C4-2B (cell line): ENCODE measurements at regions not wholly inside any gene's neighbourhood (a gene's known extent, or its start where the extent isn't known, plus 50 kb on each side); places are given as distances from the start of the nearest gene placed in this dataset.

Source experiments
- H3K27ac ChIP-seq: fragments of 450-650 bp; 2 replicates; pipeline ENCODE4 v1.5.1; 2017
- ZFX ChIP-seq: fragments of 450-650 bp; IDR thresholded peaks from 2 replicates; pipeline ENCODE4 v1.6.1; 2017
- TF ChIP-seq, protein P1 (sequence below): fragments of 450-650 bp; conservative IDR thresholded peaks from 2 replicates; pipeline ENCODE4 v1.5.1; 2017; ENCODE audit warnings: mild to moderate bottlenecking

DNA sequence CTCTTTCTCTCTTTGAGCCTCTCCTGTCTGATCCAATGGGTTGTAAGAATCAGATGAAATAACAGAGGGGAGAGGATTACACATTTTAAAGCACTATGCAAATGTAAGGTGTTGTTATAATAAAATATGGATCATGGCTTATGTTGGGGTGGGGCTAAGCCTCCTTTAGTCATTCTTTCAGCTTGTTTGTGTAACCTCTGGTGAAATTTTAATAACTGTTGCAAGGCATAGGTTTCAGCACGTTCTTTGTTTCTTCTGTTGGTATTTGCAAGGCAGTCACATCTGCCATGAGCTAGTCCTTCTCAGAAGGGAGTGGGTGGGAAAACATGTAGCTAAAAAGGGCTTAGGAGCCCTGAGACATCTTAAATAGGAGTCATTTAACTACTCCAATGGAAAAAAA lies 74.8 kb upstream of the FRMD6 start:
- no peak overlapping the region for H3K27ac ChIP-seq
- TF ChIP-seq, protein P1, sequence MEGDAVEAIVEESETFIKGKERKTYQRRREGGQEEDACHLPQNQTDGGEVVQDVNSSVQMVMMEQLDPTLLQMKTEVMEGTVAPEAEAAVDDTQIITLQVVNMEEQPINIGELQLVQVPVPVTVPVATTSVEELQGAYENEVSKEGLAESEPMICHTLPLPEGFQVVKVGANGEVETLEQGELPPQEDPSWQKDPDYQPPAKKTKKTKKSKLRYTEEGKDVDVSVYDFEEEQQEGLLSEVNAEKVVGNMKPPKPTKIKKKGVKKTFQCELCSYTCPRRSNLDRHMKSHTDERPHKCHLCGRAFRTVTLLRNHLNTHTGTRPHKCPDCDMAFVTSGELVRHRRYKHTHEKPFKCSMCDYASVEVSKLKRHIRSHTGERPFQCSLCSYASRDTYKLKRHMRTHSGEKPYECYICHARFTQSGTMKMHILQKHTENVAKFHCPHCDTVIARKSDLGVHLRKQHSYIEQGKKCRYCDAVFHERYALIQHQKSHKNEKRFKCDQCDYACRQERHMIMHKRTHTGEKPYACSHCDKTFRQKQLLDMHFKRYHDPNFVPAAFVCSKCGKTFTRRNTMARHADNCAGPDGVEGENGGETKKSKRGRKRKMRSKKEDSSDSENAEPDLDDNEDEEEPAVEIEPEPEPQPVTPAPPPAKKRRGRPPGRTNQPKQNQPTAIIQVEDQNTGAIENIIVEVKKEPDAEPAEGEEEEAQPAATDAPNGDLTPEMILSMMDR: no peak
- no peak for TF ChIP-seq ZFX

DNA sequence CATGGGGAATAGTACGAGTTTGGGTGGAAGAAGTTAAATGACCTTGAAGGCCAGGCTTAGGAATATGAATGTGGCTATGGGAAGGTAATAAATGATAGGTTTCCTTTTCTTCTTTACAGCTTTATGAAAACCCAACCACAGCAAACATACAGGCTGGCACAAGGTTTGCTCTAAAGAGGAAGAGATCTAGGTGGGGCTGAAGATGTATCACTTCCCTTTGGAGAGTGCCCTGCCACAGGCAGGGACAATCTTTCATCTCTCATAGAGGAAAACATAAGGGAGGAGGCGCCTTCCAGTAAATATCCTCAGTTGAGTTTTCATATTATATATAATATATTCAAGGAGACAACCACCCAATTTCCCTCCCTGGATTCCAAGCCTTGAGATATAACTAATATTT lies 72.9 kb upstream of the FRMD6 start:
- TF ChIP-seq ZFX: no peak
- TF ChIP-seq, protein P1: no peak
- H3K27ac ChIP-seq: no peak overlapping the region

DNA sequence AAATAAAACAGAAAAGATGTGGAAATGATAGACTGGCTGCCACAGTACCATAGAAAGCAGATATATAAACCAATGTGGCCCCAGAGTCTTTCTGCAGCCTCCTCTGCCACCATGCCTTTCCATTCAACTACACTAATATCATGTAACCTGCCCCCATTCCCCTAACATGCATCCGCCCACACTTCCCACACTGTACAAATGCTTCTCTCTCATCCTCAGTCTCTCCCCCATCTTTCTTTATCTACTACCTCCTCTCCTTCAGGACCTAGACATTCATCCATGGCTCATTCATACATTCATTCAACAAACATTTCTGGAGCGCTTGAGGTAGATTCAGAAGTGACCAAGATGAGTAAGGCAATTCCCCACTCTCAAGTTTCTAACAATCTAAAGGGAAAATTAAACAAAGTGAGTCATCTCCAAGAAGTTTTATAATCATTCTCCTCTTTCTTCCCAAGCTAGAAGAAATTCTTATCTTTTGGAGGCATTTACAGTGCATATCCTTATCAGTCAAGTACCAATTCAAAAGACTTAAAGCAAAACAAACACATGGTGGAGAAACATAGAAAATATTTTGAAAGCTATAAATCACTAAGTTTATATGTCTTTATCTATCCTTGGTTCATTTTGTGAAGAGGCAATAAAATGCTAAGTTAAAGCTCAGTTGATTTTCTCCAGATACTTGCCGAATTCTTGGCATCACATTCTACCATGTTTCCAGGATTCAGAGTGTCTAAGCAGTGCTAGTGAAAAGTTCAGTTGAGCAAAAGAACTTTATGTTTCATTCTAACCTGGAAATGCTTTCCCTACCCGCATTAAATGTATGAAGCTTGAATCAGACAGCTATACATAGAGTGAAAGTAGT lies 70.5 kb upstream of the FRMD6 start:
- TF ChIP-seq, protein P1: no peak
- no peak for TF ChIP-seq ZFX
- no peak overlapping the region for H3K27ac ChIP-seq

DNA sequence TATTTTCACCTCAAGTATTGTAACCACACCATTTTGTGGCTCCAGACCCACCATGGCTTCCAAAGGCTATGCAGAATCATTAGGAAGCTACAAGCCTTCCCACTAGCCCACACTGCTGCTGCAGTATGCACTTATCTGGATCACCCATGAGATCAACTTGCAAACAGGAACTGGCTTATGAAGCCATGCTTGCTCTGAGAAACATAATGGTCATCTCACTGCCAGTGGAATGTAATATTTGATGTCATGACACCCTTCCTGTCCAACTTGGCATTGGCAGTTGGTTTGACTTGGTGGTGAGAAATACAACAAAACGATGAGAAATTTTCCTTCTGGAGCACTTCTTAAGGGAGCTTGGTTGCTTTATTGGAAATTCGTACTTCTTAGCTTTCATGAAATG lies 69.3 kb upstream of the FRMD6 start:
- no peak overlapping the region for H3K27ac ChIP-seq
- no peak for TF ChIP-seq ZFX
- TF ChIP-seq, protein P1: no peak

DNA sequence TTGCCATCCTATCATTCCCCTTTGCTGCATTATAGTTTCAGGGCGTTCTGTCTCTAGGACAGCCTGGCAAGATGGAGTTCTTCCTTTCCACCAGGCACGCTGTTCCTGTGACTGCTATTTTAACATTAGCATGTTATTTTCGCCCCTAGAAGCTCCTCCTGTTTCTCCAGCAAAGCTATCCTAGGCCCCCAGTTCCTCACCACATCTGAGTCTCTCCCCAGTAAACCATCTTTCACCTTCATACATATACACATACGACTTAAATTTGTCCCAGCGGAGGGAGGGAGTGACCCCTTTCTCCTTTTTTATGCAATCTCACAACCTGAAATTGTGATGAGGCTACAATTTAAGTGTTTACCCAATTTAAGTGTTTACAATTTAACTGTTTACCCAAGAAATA lies 66.7 kb upstream of the FRMD6 start:
- no peak overlapping the region for H3K27ac ChIP-seq
- TF ChIP-seq, protein P1: no peak
- TF ChIP-seq ZFX: no peak

DNA sequence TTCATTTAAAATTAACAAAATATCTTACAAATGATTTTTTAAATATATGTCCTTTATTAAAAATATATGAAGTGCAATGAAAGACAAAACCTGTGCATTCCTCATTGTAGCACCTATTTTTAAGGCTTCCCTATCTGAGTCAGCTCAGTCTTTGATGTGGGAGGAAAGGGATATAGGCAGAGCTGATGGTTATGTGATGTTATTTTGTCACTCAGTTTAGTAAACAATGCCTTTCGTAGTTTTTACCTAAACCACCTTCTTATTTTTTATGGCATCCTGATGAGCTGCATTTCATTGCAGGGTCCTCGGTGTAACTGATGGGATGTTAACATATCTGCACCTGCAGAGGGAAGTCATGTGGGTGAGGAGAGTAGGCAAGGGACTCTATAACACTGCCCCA lies 58.9 kb upstream of the FRMD6 start:
- H3K27ac ChIP-seq: no peak overlapping the region
- TF ChIP-seq, protein P1: no peak
- no peak for TF ChIP-seq ZFX

DNA sequence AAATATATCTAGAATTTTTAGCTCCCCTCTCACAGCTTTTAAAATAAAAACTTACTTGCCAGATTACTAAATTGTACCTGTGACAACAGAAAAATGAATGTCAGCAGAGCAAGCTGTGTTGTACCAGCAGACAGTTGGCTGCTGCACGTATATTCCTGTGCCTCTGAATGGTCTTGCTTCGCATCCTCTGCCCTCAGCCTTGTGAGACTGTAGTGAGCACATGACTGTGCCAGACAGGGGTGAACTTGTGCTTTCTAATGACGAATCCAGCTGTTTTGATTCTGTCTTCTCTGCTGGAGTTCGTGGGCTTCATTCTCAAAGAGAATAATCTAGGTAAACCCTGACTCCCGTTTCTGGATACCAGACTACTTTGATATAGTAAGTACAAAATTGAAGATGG lies 58.3 kb upstream of the FRMD6 start:
- H3K27ac ChIP-seq: no peak overlapping the region
- TF ChIP-seq ZFX: no peak
- TF ChIP-seq, protein P1: no peak
